ENCODE measurements at regions not wholly inside any gene's neighbourhood (a gene's known extent, or its start where the extent isn't known, plus 50 kb on each side); places are given as distances from the start of the nearest gene placed in this dataset.

- no peak for DNase-seq (ENCODE audit: low read depth, low spot score)
These were observed 926.8 kb upstream of the MIR17HG start for GRCh38 chr13:90420683-90421082.

- no peak for DNase-seq (ENCODE audit: low read depth, low spot score)
These were observed 919.9 kb upstream of the MIR17HG start for GRCh38 chr13:90427322-90428272.

GRCh38 chr13:90428522-90429210, 918.8 kb upstream of the MIR17HG start:
- DNase-seq (ENCODE audit: low read depth, low spot score), result no peak

GRCh38 chr13:90430127-90430526, 917.4 kb upstream of the MIR17HG start:
- no peak for DNase-seq (ENCODE audit: low read depth, low spot score)

GRCh38 chr13:90436697-90437096, 910.8 kb upstream of the MIR17HG start:
- DNase-seq (ENCODE audit: low read depth, low spot score), result no peak

GRCh38 chr13:90438576-90438975, 908.9 kb upstream of the MIR17HG start:
- no peak for DNase-seq (ENCODE audit: low read depth, low spot score)

- DNase-seq (ENCODE audit: low read depth, low spot score), result no peak
These were observed 904.2 kb upstream of the MIR17HG start for GRCh38 chr13:90443268-90443667.

- no peak for DNase-seq (ENCODE audit: low read depth, low spot score)
These were observed 903.3 kb upstream of the MIR17HG start for GRCh38 chr13:90444232-90444631.

GRCh38 chr13:90445179-90445578, 902.3 kb upstream of the MIR17HG start:
- no peak for DNase-seq (ENCODE audit: low read depth, low spot score)

GRCh38 chr13:90447034-90447733, 900.3 kb upstream of the MIR17HG start:
- DNase-seq (ENCODE audit: low read depth, low spot score), result no peak

GRCh38 chr13:90447734-90448101, 899.8 kb upstream of the MIR17HG start:
- DNase-seq (ENCODE audit: low read depth, low spot score), result no peak

GRCh38 chr13:90448466-90449037, 898.9 kb upstream of the MIR17HG start:
- DNase-seq (ENCODE audit: low read depth, low spot score), result no peak

GRCh38 chr13:90453342-90453741, 894.1 kb upstream of the MIR17HG start:
- no peak for DNase-seq (ENCODE audit: low read depth, low spot score)

GRCh38 chr13:90454002-90454636, 893.4 kb upstream of the MIR17HG start:
- no peak for DNase-seq (ENCODE audit: low read depth, low spot score)

- DNase-seq (ENCODE audit: low read depth, low spot score), result no peak
These were observed 892.4 kb upstream of the MIR17HG start for GRCh38 chr13:90455067-90455466.

- no peak for DNase-seq (ENCODE audit: low read depth, low spot score)
These were observed 891.7 kb upstream of the MIR17HG start for GRCh38 chr13:90455823-90456222.

GRCh38 chr13:90461398-90461797, 886.1 kb upstream of the MIR17HG start:
- no peak for DNase-seq (ENCODE audit: low read depth, low spot score)

GRCh38 chr13:90477216-90477615, 870.3 kb upstream of the MIR17HG start:
- no peak for DNase-seq (ENCODE audit: low read depth, low spot score)

GRCh38 chr13:90483906-90484305, 863.6 kb upstream of the MIR17HG start:
- DNase-seq (ENCODE audit: low read depth, low spot score), result no peak

GRCh38 chr13:90485436-90485835, 862.1 kb upstream of the MIR17HG start:
- no peak for DNase-seq (ENCODE audit: low read depth, low spot score)

GRCh38 chr13:90492872-90493271, 854.6 kb upstream of the MIR17HG start:
- no peak for DNase-seq (ENCODE audit: low read depth, low spot score)

All from pulmonary artery endothelial cell (primary cell).